ENCODE measurements at regions not wholly inside any gene's neighbourhood (a gene's known extent, or its start where the extent isn't known, plus 50 kb on each side); places are given as distances from the start of the nearest gene placed in this dataset.

DNA sequence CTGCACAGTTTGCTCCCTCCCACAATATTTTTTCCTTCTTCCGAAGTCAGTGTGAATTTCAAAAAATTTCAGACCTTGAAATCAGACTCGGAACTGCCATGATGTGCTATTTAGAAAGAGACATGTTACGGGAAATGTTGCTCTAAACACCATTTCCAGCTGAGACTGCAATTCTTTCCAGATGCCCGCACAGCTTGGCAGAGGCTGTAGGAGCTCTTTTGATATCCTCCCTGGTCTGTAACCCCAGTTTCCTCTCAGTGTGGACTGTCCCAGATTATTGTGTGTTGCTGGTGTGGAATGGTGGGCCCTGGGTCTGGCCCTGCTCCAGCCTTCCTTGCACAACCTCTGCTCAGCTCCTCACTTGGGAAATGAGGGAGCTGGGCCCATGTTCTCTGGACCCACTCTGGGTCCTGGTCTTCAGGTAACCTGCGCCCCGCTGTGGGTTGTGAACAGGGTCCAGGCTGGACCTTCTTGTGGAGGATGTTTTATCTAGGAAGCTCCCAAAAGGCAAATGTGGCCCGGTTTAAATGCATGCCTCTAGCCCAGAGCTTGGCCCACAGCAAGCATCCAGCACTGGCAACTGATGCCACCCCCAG lies 172.8 kb upstream of the CXCL12 start:
- Mint-ChIP-seq H3K4me3 (no peak overlapping the region), H3K36me3 (no peaks in the 10 kb centered on the region), H3K27ac (no peak overlapping the region), H3K4me1 (no peaks in the 10 kb centered on the region), H3K27me3 (ENCODE audit: insufficient read depth, low read depth) (peaks cover 10% of the 10 kb centered on the region), H3K9me3 (peaks cover 2% of the 10 kb centered on the region)
- Histone ChIP-seq H2AFZ (replicated peaks) (no peak overlapping the region), H3K9ac (no peak overlapping the region), H3F3A (ENCODE audit: low read depth) (no peaks in the 10 kb centered on the region), H3K9me3 (ENCODE audit: low read depth) (no peaks in the 10 kb centered on the region), H3K4me1 (no peaks in the 10 kb centered on the region), H3K79me2 (ENCODE audit: low read depth) (no peaks in the 10 kb centered on the region), H4K20me1 (ENCODE audit: low read depth) (no peaks in the 10 kb centered on the region), H3K4me3 (no peak overlapping the region), H3K27ac (no peak overlapping the region), H3K27me3 (no peaks in the 10 kb centered on the region), H3K36me3 (no peaks in the 10 kb centered on the region), H3K4me2 (no peak overlapping the region)
- TF ChIP-seq, protein P1, sequence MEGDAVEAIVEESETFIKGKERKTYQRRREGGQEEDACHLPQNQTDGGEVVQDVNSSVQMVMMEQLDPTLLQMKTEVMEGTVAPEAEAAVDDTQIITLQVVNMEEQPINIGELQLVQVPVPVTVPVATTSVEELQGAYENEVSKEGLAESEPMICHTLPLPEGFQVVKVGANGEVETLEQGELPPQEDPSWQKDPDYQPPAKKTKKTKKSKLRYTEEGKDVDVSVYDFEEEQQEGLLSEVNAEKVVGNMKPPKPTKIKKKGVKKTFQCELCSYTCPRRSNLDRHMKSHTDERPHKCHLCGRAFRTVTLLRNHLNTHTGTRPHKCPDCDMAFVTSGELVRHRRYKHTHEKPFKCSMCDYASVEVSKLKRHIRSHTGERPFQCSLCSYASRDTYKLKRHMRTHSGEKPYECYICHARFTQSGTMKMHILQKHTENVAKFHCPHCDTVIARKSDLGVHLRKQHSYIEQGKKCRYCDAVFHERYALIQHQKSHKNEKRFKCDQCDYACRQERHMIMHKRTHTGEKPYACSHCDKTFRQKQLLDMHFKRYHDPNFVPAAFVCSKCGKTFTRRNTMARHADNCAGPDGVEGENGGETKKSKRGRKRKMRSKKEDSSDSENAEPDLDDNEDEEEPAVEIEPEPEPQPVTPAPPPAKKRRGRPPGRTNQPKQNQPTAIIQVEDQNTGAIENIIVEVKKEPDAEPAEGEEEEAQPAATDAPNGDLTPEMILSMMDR (IDR thresholded peaks at IDR 0.05) = no peak
- TF ChIP-seq EZH2 (IDR thresholded peaks at IDR 0.05) = no peak
- TF ChIP-seq EZH2phosphoT487 (IDR thresholded peaks at IDR 0.05) = no peak
- DNase-seq (ENCODE audit: low spot score) = no peak

- Mint-ChIP-seq H3K4me1 (no peaks in the 10 kb centered on the region), H3K4me3 (no peak overlapping the region)
Observed at GRCh38 chr10:44558521-44558920, 173.6 kb upstream of the CXCL12 start.

GRCh38 chr10:44564361-44564760 lies 179.5 kb upstream of the CXCL12 start:
- H3K27me3 ChIP-seq = no peaks in the 10 kb centered on the region
- no peaks in the 10 kb centered on the region for H3K9me3 ChIP-seq (ENCODE audit: low read depth)
- H3K4me1 Mint-ChIP-seq = no peaks in the 10 kb centered on the region
- H3K9ac ChIP-seq = no peak overlapping the region
- TF ChIP-seq, protein P1 (IDR thresholded peaks at IDR 0.05) = no peak
- TF ChIP-seq EZH2phosphoT487 (IDR thresholded peaks at IDR 0.05) (no peak), EZH2 (IDR thresholded peaks at IDR 0.05) (no peak)
- no peak overlapping the region for H3K4me2 ChIP-seq
- peak overlapping the region; percentile 11 for H2AFZ ChIP-seq (replicated peaks)
- H3K27me3 Mint-ChIP-seq (ENCODE audit: insufficient read depth, low read depth) = peaks cover 3% of the 10 kb centered on the region
- H3K79me2 ChIP-seq (ENCODE audit: low read depth) = no peaks in the 10 kb centered on the region
- H3K4me3 ChIP-seq = no peak overlapping the region
- peaks cover 8% of the 10 kb centered on the region for H3K4me1 ChIP-seq
- no peaks in the 10 kb centered on the region for H3F3A ChIP-seq (ENCODE audit: low read depth)
- no peak overlapping the region for H3K4me3 Mint-ChIP-seq
- no peaks in the 10 kb centered on the region for H3K36me3 ChIP-seq
- no peaks in the 10 kb centered on the region for H4K20me1 ChIP-seq (ENCODE audit: low read depth)
- DNase-seq (ENCODE audit: low spot score) = no peak
- H3K9me3 Mint-ChIP-seq = no peaks in the 10 kb centered on the region
- no peaks in the 10 kb centered on the region for H3K36me3 Mint-ChIP-seq
- H3K27ac Mint-ChIP-seq = no peak overlapping the region
- no peak overlapping the region for H3K27ac ChIP-seq

More at GRCh38 chr10:44558521-44558920, 173.6 kb upstream of the CXCL12 start:
- no peaks in the 10 kb centered on the region for H3K36me3 ChIP-seq
- no peaks in the 10 kb centered on the region for H3F3A ChIP-seq (ENCODE audit: low read depth)
- H3K79me2 ChIP-seq (ENCODE audit: low read depth) = no peaks in the 10 kb centered on the region
- H3K9me3 ChIP-seq (ENCODE audit: low read depth) = no peaks in the 10 kb centered on the region
- no peak overlapping the region for H3K4me2 ChIP-seq
- H3K4me3 ChIP-seq = no peak overlapping the region
- Mint-ChIP-seq H3K27ac (no peak overlapping the region), H3K36me3 (no peaks in the 10 kb centered on the region), H3K9me3 (peaks cover 2% of the 10 kb centered on the region), H3K27me3 (ENCODE audit: insufficient read depth, low read depth) (peaks cover 8% of the 10 kb centered on the region)
- no peak overlapping the region for H3K9ac ChIP-seq
- no peak overlapping the region for H3K27ac ChIP-seq
- H4K20me1 ChIP-seq (ENCODE audit: low read depth) = no peaks in the 10 kb centered on the region
- H3K4me1 ChIP-seq = no peaks in the 10 kb centered on the region
- TF ChIP-seq EZH2phosphoT487 (IDR thresholded peaks at IDR 0.05) (no peak), EZH2 (IDR thresholded peaks at IDR 0.05) (no peak)
- TF ChIP-seq, protein P1 (IDR thresholded peaks at IDR 0.05) = no peak
- DNase-seq (ENCODE audit: low spot score) = no peak
- H2AFZ ChIP-seq (replicated peaks) = no peak overlapping the region
- no peaks in the 10 kb centered on the region for H3K27me3 ChIP-seq
